ENCODE measurements at regions not wholly inside any gene's neighbourhood (a gene's known extent, or its start where the extent isn't known, plus 50 kb on each side); places are given as distances from the start of the nearest gene placed in this dataset.

DNA sequence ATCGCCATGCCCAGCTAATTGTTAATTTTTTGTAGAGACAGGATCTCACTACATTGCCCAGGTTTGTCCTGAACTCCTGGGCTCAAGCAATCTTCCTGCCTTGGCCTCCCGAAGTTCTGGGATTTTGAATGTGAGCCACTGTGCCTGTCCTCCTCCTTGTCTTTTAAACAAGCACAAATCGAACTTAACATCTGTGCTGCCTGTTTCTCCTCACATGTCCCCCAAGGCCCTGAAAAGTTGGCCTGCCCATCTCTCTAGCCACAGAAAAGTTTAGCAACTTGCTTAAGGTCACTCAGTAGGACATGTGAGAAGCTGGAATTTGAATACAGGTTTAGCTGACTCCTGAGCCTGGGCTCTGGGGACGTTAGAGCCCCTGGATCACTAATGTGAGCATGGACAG lies 115.7 kb upstream of the KCNG1 start:
- no peak for TF ChIP-seq ZNF780A (CRISPR knock-in tag; IDR thresholded peaks at IDR 0.05)
- TF ChIP-seq ZNF282 (CRISPR knock-in tag; IDR thresholded peaks at IDR 0.05) = no peak
- TF ChIP-seq, protein P1, sequence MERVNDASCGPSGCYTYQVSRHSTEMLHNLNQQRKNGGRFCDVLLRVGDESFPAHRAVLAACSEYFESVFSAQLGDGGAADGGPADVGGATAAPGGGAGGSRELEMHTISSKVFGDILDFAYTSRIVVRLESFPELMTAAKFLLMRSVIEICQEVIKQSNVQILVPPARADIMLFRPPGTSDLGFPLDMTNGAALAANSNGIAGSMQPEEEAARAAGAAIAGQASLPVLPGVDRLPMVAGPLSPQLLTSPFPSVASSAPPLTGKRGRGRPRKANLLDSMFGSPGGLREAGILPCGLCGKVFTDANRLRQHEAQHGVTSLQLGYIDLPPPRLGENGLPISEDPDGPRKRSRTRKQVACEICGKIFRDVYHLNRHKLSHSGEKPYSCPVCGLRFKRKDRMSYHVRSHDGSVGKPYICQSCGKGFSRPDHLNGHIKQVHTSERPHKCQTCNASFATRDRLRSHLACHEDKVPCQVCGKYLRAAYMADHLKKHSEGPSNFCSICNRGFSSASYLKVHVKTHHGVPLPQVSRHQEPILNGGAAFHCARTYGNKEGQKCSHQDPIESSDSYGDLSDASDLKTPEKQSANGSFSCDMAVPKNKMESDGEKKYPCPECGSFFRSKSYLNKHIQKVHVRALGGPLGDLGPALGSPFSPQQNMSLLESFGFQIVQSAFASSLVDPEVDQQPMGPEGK (CRISPR knock-in tag; IDR thresholded peaks at IDR 0.05; ENCODE audit: borderline replicate concordance) = no peak
- TF ChIP-seq ATF7 (IDR thresholded peaks at IDR 0.05) = no peak
- TF ChIP-seq SPI1 (IDR thresholded peaks at IDR 0.05; ENCODE audit: borderline replicate concordance, low read depth, low read length) = no peak
- TF ChIP-seq CBFB (CRISPR knock-in tag; IDR thresholded peaks at IDR 0.05) = no peak
- no peak for TF ChIP-seq JUNB (CRISPR knock-in tag; conservative IDR thresholded peaks at IDR 0.05)
- no peak for TF ChIP-seq ARID2 (IDR thresholded peaks at IDR 0.05)
- TF ChIP-seq, protein P2, sequence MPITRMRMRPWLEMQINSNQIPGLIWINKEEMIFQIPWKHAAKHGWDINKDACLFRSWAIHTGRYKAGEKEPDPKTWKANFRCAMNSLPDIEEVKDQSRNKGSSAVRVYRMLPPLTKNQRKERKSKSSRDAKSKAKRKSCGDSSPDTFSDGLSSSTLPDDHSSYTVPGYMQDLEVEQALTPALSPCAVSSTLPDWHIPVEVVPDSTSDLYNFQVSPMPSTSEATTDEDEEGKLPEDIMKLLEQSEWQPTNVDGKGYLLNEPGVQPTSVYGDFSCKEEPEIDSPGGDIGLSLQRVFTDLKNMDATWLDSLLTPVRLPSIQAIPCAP (CRISPR knock-in tag; IDR thresholded peaks at IDR 0.05; ENCODE audit: borderline replicate concordance) = no peak
- no peak for TF ChIP-seq EZH2 (IDR thresholded peaks at IDR 0.05; ENCODE audit: borderline replicate concordance, low read depth, low read length)

Data from K562 (cell line).